Testis (tissue), 2 donors: ENCODE measurements at regions not wholly inside any gene's neighbourhood (a gene's known extent, or its start where the extent isn't known, plus 50 kb on each side); places are given as distances from the start of the nearest gene placed in this dataset.

Source experiments
- DNase-seq: peaks from one replicate; pipeline ENCODE4 v3.0.0-alpha.2; 2019
- H3K27ac ChIP-seq, 2 donors: fragments of 200-600 bp; sonication (generic); one replicate each; pipeline ENCODE4 v1.5.1; 2019
- H3K27me3 ChIP-seq: fragments of 200-600 bp; sonication (generic); one replicate; pipeline ENCODE4 v1.5.1; 2019
- H3K36me3 ChIP-seq: fragments of 200-600 bp; sonication (generic); one replicate; pipeline ENCODE4 v1.5.1; 2017; ENCODE audit warnings: low read depth; ENCODE audit errors: missing control alignments
- H3K4me1 ChIP-seq: fragments of 200-600 bp; sonication (generic); one replicate; pipeline ENCODE4 v1.5.1; 2019
- H3K4me3 ChIP-seq, 2 donors: fragments of 200-600 bp; sonication (generic); one replicate each; pipeline ENCODE4 v1.5.1; 2017 to 2019
- H3K9me3 ChIP-seq: fragments of 200-600 bp; sonication (generic); one replicate; pipeline ENCODE4 v1.5.1; 2017
- CTCF ChIP-seq, 3 experiments: fragments of 450-650 bp in 2 of 3; fragments of 200-600 bp in 1 of 3; sonication (generic) in 1 of 3; IDR thresholded peaks; one replicate each; pipeline ENCODE4 v1.5.1; 2016 to 2019; ENCODE audit warnings: antibody characterized with exemption in 3 of 3, mild to moderate bottlenecking in 2 of 3, moderate library complexity in 1 of 3
- POLR2A ChIP-seq: fragments of 450-650 bp; IDR thresholded peaks from one replicate; pipeline ENCODE4 v1.6.1; 2017; ENCODE audit warnings: antibody characterized with exemption, mild to moderate bottlenecking, moderate library complexity
- WGBS, 2 donors: methylation state at CpG; one replicate each; pipeline ENCODE4 v1.1.5; 2018; 5-methylcytosine and 5-hydroxymethylcytosine counted together
- intact Hi-C: fragments of 100-400 bp; cut with DNase I; formaldehyde crosslinking; loops from one replicate; pipeline ENCODE4 v1.15.1; 2023; ENCODE audit warnings: low total_unique reads

- H3K4me1 ChIP-seq, result peaks cover 26% of the 10 kb centered on the region
- WGBS, 2 donors, result 71 to 78% methylated on average over 5 of the region's 5 CpGs
- no peaks in the 10 kb centered on the region for H3K36me3 ChIP-seq
- intact Hi-C loops, result no loop called here
- no peaks in the 10 kb centered on the region for H3K27me3 ChIP-seq
- no peak overlapping the region for H3K4me3 ChIP-seq
- no peaks in the 10 kb centered on the region for H3K9me3 ChIP-seq
- TF ChIP-seq POLR2A (no peak), CTCF (IDR thresholded peaks at IDR 0.05) (no peak)
- peak overlapping the region in 1 of 2 donors; percentile 2 for H3K27ac ChIP-seq
- DNase-seq, result no peak
Measured at GRCh38 chr1:9435854-9436640, 103.2 kb upstream of the SLC25A33 start.

- H3K27ac ChIP-seq, result peak overlapping the region; percentile 30 to 31
- H3K27me3 ChIP-seq, result no peaks in the 10 kb centered on the region
- intact Hi-C loops, result no loop called here
- H3K4me1 ChIP-seq, result peaks cover 34% of the 10 kb centered on the region
- no peak overlapping the region for H3K4me3 ChIP-seq
- 74 to 81% methylated on average over 14 of the region's 14 CpGs for WGBS, 2 donors
- H3K36me3 ChIP-seq, result no peaks in the 10 kb centered on the region
- H3K9me3 ChIP-seq, result no peaks in the 10 kb centered on the region
- no peak for DNase-seq
- TF ChIP-seq POLR2A, result no peak
- TF ChIP-seq CTCF (IDR thresholded peaks at IDR 0.05), result no peak
Measured at GRCh38 chr1:9437961-9438430, 101.3 kb upstream of the SLC25A33 start.

- intact Hi-C loops, result no loop called here
- WGBS, 2 donors, result 71 to 72% methylated on average over 12 of the region's 12 CpGs
- no peaks in the 10 kb centered on the region for H3K36me3 ChIP-seq
- no peaks in the 10 kb centered on the region for H3K9me3 ChIP-seq
- peaks cover 34% of the 10 kb centered on the region for H3K4me1 ChIP-seq
- no peaks in the 10 kb centered on the region for H3K27me3 ChIP-seq
- H3K27ac ChIP-seq, result peak overlapping the region; percentile 24 to 30
- TF ChIP-seq CTCF (IDR thresholded peaks at IDR 0.05), result no peak
- TF ChIP-seq POLR2A, result no peak
- no peak overlapping the region for H3K4me3 ChIP-seq
- DNase-seq, result peak; percentile 74
Measured at GRCh38 chr1:9438431-9439073, 100.7 kb upstream of the SLC25A33 start.

- intact Hi-C loops, result no loop called here
- DNase-seq, result no peak
Measured at GRCh38 chr1:9439074-9439761, 100.0 kb upstream of the SLC25A33 start.

More at GRCh38 chr1:9439074-9439761, 100.0 kb upstream of the SLC25A33 start:
- WGBS, 2 donors, result 86 to 89% methylated on average over 9 of the region's 9 CpGs
- H3K27me3 ChIP-seq, result no peaks in the 10 kb centered on the region
- no peaks in the 10 kb centered on the region for H3K36me3 ChIP-seq
- H3K4me1 ChIP-seq, result peaks cover 40% of the 10 kb centered on the region
- peak overlapping the region; percentile 24 to 30 for H3K27ac ChIP-seq
- no peaks in the 10 kb centered on the region for H3K9me3 ChIP-seq
- H3K4me3 ChIP-seq, result no peak overlapping the region
- TF ChIP-seq POLR2A (no peak), CTCF (IDR thresholded peaks at IDR 0.05) (no peak)
